UCSD-AML1 (cell line): ENCODE measurements at regions not wholly inside any gene's neighbourhood (a gene's known extent, or its start where the extent isn't known, plus 50 kb on each side); places are given as distances from the start of the nearest gene placed in this dataset.

Source experiments
- DNase-seq: peaks from one replicate; lab custom pipeline; 2025; ENCODE audit not compliant: unreplicated experiment; lab: John Stamatoyannopoulos, UW

- no peak for DNase-seq
These were observed 62.9 kb upstream of the B3GAT1 start for GRCh38 chr11:134474942-134475341.

- DNase-seq, result no peak
These were observed 62.2 kb upstream of the B3GAT1 start for GRCh38 chr11:134474070-134474860.

- no peak for DNase-seq
These were observed 59.8 kb upstream of the B3GAT1 start for GRCh38 chr11:134471716-134472455.

- DNase-seq, result no peak
These were observed 59.2 kb upstream of the B3GAT1 start for GRCh38 chr11:134471087-134471715.

- no peak for DNase-seq
These were observed 58.2 kb upstream of the B3GAT1 start for GRCh38 chr11:134470238-134470637.

- DNase-seq, result no peak
These were observed 57.6 kb upstream of the B3GAT1 start for GRCh38 chr11:134469627-134470026.

- no peak for DNase-seq
These were observed 56.8 kb upstream of the B3GAT1 start for GRCh38 chr11:134468796-134469195.

GRCh38 chr11:134468081-134468668 is 56.1 kb upstream of the B3GAT1 start:
- DNase-seq, result no peak

GRCh38 chr11:134466610-134467567 is 54.8 kb upstream of the B3GAT1 start:
- no peak for DNase-seq

- DNase-seq, result no peak
These were observed 54.1 kb upstream of the B3GAT1 start for GRCh38 chr11:134466156-134466555.

- no peak for DNase-seq
These were observed 53.1 kb upstream of the B3GAT1 start for GRCh38 chr11:134464981-134465730.

- DNase-seq, result no peak
These were observed 52.2 kb upstream of the B3GAT1 start for GRCh38 chr11:134464196-134464595.

GRCh38 chr11:134463716-134464115 is 51.7 kb upstream of the B3GAT1 start:
- DNase-seq, result no peak
